Bronchial epithelial cell (primary cell): ENCODE measurements at regions not wholly inside any gene's neighbourhood (a gene's known extent, or its start where the extent isn't known, plus 50 kb on each side); places are given as distances from the start of the nearest gene placed in this dataset.
A peak's percentile ranks its signal among the peaks of the same experiment; 100 is the strongest.
"Not testable (repeated sequence)": the region's sequence is repeated elsewhere in the genome, so short reads cannot be mapped to it uniquely, and the experiment has no call there.

ENCODE experiments used
- DNase-seq: peaks from one replicate; pipeline ENCODE4 v3.0.0-alpha.2; 2010; ENCODE audit warnings: low read depth
- FAIRE-seq: peaks from 2 replicates; lab custom pipeline; 2011; peaks lifted over from hg19 to GRCh38; lab: Jason Lieb, UNC
- H3K27me3 ChIP-seq: 2 replicates; pipeline ENCODE4 v1.5.1; 2011; ENCODE audit warnings: low read length; ENCODE audit not compliant: control insufficient read depth, insufficient read depth
- H3K36me3 ChIP-seq: 2 replicates; pipeline ENCODE4 v1.5.1; 2011; ENCODE audit warnings: low read length; ENCODE audit not compliant: control insufficient read depth, insufficient read depth
- H3K4me3 ChIP-seq: 2 replicates; pipeline ENCODE4 v1.5.1; 2011; ENCODE audit warnings: mild to moderate bottlenecking, low read depth, low read length, control low read depth
- TF ChIP-seq, protein P1 (sequence below): IDR thresholded peaks from 2 replicates; pipeline ENCODE4 v1.5.1; 2011; ENCODE audit warnings: mild to moderate bottlenecking, moderate library complexity, low read length, control low read depth, inconsistent platforms; ENCODE audit not compliant: insufficient read depth, severe bottlenecking

DNA sequence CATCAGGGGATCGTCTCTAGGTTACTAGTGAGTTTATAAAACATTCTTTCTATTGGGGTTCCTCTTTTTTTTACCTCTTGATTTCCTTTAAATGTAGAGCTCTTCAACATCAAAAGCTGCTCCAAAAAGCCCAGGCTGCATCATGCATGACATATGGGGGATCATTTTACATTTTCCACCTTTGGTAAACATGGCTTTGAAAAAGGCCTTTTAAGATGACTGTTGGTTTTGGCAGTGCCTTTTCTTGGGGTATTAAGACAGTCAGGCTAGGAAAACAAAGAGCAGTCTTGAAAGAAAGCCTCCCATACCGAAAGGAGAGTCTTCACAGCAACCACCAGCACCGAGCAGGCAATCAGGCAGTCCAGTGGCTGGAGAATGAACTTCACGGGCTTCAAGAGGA is 73.2 kb downstream of the NPEPL1 start:
- FAIRE-seq: no peak
- Histone ChIP-seq H3K36me3 (no peaks in the 10 kb centered on the region), H3K27me3 (no peaks in the 10 kb centered on the region), H3K4me3 (no peak overlapping the region)
- TF ChIP-seq, protein P1, sequence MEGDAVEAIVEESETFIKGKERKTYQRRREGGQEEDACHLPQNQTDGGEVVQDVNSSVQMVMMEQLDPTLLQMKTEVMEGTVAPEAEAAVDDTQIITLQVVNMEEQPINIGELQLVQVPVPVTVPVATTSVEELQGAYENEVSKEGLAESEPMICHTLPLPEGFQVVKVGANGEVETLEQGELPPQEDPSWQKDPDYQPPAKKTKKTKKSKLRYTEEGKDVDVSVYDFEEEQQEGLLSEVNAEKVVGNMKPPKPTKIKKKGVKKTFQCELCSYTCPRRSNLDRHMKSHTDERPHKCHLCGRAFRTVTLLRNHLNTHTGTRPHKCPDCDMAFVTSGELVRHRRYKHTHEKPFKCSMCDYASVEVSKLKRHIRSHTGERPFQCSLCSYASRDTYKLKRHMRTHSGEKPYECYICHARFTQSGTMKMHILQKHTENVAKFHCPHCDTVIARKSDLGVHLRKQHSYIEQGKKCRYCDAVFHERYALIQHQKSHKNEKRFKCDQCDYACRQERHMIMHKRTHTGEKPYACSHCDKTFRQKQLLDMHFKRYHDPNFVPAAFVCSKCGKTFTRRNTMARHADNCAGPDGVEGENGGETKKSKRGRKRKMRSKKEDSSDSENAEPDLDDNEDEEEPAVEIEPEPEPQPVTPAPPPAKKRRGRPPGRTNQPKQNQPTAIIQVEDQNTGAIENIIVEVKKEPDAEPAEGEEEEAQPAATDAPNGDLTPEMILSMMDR: no peak
- DNase-seq: peak; percentile 5

DNA sequence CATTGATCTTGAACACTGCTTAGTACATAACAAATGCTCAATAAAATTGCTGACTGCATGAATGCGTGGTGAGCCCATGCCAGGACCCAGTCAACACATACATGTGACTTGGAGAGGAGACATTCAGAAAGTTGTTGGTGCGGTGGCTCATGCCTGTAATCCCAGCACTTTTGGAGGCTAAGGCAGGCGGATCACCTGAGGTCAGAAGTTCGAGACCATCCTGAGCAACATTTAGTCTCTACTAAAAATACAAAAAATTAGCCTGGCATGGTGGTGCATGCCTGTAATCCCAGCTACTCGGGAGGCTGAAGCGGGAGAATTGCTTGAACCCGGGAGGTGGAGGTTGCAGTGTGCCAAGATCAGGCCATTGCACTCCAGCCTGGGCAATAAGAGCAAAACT is 75.2 kb downstream of the NPEPL1 start:
- H3K4me3 ChIP-seq, FAIRE-seq, H3K36me3 ChIP-seq, DNase-seq, H3K27me3 ChIP-seq: not testable (repeated sequence)
